Upper lobe of left lung (tissue), 4 donors: ENCODE measurements at regions not wholly inside any gene's neighbourhood (a gene's known extent, or its start where the extent isn't known, plus 50 kb on each side); places are given as distances from the start of the nearest gene placed in this dataset.

Experiments
- CTCF ChIP-seq, 6 experiments: fragments of 450-650 bp in 4 of 6; fragments of 200-600 bp in 2 of 6; sonication (generic) in 2 of 6; IDR thresholded peaks; one replicate each; pipeline ENCODE4 v1.5.1; 2016 to 2019; ENCODE audit warnings: antibody characterized with exemption in 6 of 6
- EP300 ChIP-seq, 4 donors: sonication (generic); formaldehyde crosslinking; IDR thresholded peaks; one replicate each; pipeline ENCODE4 v1.5.1; 2017; ENCODE audit warnings: antibody characterized with exemption in 4 of 4, control low read depth in 2 of 4
- POLR2A ChIP-seq, 4 donors: fragments of 450-650 bp; IDR thresholded peaks; one replicate each; pipeline ENCODE4 v1.5.1; 2016 to 2017; ENCODE audit warnings: antibody characterized with exemption in 4 of 4, mild to moderate bottlenecking in 2 of 4
- POLR2AphosphoS5 ChIP-seq, 2 donors: sonication (generic); formaldehyde crosslinking; IDR thresholded peaks; one replicate each; pipeline ENCODE4 v1.5.1; 2017; ENCODE audit warnings: antibody characterized with exemption in 2 of 2

GRCh38 chr7:46450425-46450824 lies 529.4 kb upstream of the IGFBP3 start:
- TF ChIP-seq EP300 (IDR thresholded peaks at IDR 0.05), result no peak
- no peak for TF ChIP-seq CTCF (IDR thresholded peaks at IDR 0.05)
- TF ChIP-seq POLR2AphosphoS5 (IDR thresholded peaks at IDR 0.05), result no peak
- no peak for TF ChIP-seq POLR2A (IDR thresholded peaks at IDR 0.05)
